ENCODE measurements at regions not wholly inside any gene's neighbourhood (a gene's known extent, or its start where the extent isn't known, plus 50 kb on each side); places are given as distances from the start of the nearest gene placed in this dataset.
"Not testable (repeated sequence)": the region's sequence is repeated elsewhere in the genome, so short reads cannot be mapped to it uniquely, and the experiment has no call there.

DNA sequence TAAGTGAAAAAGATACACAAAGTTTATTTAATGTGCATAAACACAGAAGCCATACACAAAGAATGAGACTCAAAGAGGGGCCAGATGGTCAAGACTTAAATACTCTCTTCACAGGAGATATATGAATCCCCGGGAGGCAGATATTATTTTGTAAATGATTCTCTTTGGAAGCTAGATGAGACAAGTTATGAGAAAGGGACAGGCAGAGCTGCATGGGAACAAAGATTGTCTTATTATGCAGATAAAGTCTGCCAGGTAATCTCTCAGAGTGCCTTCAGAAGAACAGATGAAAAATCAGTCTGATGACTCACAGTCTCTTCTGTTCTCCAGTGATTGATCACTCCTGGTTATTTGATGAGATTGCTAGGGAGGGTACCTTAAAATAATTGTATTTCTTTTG is 89.0 kb downstream of the NAF1 start:
- DNase-seq, result no peak

GRCh38 chr4:163072222-163072621 is 94.5 kb downstream of the NAF1 start:
- no peak for DNase-seq

GRCh38 chr4:163071308-163071707 is 95.4 kb downstream of the NAF1 start:
- DNase-seq, result no peak

DNA sequence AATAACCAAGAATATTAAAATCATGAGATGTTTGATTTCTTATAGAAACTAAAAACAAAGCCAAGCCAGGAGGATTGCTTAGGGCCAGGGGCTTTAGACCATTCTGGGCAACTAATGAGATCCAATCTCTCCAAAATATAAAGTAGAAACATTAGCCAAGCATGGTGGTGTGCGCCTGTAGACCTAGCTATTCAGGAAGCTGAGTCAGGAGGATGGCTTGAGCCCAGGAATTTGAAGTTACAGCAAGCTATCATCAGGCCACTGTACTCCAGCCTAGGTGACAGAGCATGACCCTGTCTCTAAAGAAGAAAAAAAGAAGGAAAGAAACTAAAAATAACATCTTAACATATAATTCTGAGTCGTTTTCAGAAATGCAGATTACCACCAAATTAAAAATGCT is 96.7 kb downstream of the NAF1 start:
- DNase-seq, result no peak

- DNase-seq, result no peak
These were observed 102.8 kb downstream of the NAF1 start for GRCh38 chr4:163063891-163064290.

GRCh38 chr4:163048447-163048846 is 118.2 kb downstream of the NAF1 start:
- DNase-seq, result no peak

DNA sequence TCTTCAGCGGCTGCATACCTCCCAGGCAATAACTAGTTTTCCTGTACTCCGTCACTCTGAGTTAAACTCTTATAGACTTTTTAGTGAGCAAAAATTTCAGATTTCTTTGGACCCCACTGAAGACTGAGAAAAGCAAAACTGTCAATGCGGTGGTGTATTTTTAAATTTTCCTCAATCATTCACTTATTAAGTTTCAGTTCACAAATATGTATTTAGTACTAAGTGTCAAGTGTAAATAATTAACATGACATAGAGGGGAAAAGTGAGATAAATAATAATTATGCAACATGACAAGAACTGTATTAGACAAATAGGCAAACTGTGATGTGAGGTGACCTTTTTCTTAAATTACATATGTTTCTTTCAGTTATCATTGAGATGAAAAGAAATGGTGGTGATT is 124.4 kb downstream of the NAF1 start:
- DNase-seq, result no peak

DNA sequence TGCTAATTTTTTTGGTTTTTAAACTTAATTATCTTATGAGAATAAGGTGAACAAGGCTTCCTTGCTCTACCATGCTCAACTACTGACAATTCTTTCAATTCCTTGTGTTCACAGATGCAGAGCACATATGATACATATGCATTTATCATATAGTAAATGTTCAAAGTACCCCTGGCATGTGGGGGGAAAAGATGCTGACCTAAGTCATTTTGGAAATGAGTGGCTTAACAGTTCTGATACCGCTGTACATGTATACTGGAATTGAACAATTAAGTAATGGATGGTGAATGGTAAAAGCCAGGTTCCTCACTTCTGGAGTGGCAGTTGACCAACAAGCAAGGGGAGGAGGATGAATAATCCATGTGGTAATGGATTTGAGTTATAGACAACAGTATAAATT is 149.6 kb downstream of the NAF1 start:
- no peak for DNase-seq

- DNase-seq, result no peak
These were observed 153.9 kb downstream of the NAF1 start for GRCh38 chr4:163012816-163013215.

DNA sequence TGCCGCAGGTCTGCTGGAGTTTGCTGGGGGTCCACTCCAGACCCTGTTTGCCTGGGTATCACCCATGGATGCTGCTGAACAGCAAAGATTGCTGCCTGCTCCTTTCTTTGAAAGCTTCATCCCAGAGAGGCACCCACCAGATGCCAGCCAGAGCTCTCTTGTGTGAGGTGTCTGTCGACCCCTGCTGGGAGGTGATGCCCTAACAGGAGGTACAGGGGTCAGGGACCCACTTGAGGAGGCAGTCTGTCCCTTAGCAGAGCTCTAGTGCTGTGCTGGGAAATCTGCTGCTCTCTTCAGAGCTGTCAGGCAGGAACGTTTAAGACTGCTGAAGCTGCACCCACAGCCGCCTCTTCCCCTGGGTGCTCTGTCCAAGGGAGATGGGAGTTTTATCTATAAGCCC is 162.7 kb downstream of the NAF1 start:
- no peak for DNase-seq

DNA sequence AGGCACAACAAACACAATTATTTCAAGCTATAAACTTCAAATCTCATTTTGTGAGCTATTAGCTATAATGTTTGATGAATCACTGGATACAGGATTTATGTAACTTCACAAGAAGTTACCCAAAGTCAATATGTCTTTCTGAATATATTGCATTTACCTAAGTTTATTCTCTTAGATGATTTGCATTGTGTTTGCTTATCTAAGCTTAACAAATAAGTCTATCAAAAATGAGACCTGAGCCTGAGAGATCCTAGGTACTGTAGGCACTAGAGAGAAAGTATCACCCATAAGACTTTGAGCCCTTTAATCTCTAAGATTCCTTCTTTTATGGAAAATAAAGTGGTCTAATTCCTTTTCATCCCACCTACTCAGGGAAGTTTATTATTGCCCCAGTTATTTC is 178.2 kb downstream of the NAF1 start:
- DNase-seq, result no peak

DNA sequence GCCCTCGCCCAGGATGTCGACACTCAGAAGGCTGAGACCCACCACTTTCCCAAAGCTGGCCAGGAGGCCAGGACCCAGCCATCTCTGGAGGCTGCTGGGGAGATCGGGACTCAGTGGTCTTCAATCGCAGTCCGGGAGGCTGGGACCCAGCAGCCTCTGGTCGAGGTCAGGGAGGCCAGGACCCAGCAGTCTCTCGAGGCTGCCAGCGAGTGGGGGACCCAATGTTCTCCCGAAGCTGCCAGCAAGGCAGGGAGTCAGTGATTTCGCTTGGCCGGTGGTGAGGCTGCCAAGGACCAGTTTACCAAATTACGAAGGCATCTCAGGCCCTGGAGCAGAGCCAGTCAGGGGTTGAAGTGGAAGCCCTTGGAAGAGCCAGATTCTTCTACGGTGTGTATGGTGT is 181.6 kb downstream of the NAF1 start:
- no peak for DNase-seq

- no peak for DNase-seq
These were observed 182.1 kb downstream of the NAF1 start for GRCh38 chr4:162984621-162985020.

- DNase-seq, result no peak
These were observed 184.9 kb downstream of the NAF1 start for GRCh38 chr4:162981823-162982222.

GRCh38 chr4:162978398-162978797 is 188.3 kb downstream of the NAF1 start:
- no peak for DNase-seq

DNA sequence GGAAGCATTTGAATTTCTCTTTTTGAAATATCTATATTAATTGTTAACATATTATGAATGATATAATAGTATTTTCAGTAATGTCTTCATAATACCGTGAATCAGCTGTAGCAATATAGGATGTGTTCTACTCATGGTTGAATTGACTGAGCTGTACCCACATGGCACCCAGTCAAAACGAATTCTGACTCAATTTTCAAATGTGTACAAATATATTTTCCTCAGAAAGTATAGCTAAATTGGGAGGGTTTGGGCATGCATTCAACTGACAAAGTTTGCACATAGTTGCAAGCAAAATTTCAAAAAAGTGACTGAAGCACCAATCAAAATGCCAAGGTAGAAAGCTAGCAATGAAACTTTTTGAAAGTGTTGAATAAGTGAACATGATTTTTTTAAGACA is 188.9 kb downstream of the NAF1 start:
- DNase-seq, result no peak

DNA sequence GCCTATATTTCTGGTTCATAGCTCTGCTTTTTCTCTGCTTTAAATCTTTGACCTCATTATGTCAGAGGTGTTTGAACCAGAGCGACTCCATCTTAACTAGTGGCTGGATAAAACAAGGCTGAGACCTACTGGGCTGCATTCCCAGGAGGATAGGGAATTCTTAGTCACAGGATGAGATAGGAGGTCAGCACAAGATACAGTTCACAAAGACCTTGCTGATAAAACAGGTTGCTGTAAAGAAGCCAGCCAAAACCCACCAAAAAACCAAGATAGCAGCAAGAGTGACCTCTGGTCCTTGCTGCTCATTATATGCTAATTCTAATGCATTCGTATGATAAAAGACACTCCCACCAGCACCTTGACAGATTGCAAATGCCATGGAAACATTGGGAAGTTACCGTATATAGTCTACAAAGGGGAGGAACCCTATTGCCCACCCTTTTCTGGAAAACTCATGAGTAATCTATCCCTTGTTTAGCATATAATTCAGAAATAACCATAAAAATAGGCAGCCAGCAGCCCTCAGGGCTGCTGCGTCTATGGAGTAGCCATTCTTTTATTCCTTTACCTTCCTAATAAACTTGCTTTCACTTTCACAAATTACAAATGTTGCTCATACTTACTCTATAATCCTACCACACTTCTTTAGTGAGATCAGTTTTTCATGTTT is 193.9 kb downstream of the NAF1 start:
- no peak for DNase-seq

- no peak for DNase-seq
These were observed 197.5 kb downstream of the NAF1 start for GRCh38 chr4:162969194-162969593.

- not testable (repeated sequence) for DNase-seq
These were observed 200.7 kb downstream of the NAF1 start for GRCh38 chr4:162965978-162966377.

DNA sequence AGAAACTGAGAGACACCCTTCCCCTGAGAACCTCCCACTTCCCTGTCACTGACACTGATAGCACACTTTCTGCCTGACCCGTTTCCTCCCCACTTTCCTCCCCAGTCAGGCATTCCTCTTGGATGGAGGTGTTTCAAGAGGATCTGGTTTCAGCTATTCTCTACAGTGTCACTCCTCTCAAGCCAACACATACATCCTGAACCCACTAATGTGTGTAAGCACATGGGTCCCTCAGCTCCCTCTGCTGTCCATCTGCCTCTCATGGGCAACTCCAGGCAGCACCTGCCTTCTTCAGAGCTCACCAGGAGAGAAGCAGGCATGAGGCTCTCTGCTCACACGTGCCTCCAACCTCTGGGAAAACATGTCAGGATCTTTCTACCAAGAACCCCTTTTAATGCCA is 207.6 kb downstream of the NAF1 start:
- DNase-seq, result no peak

DNA sequence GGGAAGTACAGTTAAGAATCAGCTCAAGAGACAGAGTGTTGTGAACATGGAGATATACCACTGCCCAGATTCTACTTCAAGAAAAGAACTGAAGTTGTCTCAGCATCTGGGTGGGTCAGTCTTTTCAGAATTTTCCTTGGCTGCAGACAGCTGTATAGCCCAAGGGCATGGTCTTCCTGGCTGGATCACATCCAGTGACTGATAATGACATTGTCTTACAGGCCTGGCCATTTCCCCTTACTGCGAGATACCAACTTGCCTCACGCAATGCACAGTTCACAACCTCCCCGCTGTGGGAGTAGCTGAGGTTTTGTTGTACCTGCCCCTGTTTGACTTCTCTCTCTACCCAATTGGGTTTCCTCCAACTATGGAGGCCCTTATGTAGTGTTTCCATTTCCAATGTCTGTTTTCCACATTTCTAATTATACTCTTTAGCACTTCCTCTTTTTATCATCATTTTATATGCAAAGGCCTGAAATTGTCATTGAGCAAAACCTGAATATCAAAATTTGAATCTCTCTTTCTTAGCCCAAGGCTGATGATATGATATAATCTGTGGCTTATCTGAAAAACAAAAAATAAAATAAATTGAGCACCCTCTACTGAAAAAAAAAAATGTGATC is 209.1 kb downstream of the NAF1 start:
- DNase-seq, result no peak

GRCh38 chr4:162954976-162955375 is 211.7 kb downstream of the NAF1 start:
- no peak for DNase-seq

DNA sequence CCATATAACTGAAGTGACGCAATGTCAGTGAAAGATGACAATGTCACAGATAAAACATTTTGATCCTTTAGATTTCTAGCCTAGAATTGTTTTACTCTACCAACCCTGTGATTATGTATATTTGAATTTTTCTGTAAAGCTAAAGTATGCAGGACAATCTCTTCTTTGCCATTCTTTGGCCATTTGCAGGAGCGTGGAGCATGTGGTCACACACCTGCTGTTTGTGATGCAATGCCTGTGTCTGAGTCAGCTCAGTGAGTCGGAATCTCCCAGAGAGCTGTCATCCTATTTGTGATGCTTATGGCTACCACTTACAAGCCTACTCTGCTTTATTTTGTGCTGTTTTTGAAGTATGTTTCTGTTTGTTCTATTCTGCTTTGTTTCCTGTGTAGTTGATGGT is 214.5 kb downstream of the NAF1 start:
- no peak for DNase-seq

DNA sequence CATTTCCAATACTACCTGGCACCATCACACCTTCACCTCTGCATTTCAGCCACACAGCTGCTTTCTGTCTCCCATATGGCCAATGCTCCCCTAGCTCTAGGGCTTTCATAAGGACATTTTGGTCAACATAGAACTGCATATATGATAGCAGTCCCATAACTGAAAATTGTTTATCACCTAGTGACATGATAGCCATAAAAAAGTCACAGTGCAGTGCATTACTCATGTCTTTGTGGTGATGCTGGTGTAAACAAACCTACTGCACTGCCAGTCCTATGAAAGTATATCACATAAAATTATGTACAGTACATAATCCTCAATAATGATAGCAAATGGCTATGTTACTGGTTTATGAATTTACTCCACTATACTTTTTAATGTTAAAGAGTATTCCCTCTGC is 221.0 kb downstream of the NAF1 start:
- no peak for DNase-seq
